ENCODE measurements at regions not wholly inside any gene's neighbourhood (a gene's known extent, or its start where the extent isn't known, plus 50 kb on each side); places are given as distances from the start of the nearest gene placed in this dataset. TPM values are rescaled to one million over a fixed set of nuclear protein-coding genes. Genes with fewer than 3 reads are reported as not detected.

DNA sequence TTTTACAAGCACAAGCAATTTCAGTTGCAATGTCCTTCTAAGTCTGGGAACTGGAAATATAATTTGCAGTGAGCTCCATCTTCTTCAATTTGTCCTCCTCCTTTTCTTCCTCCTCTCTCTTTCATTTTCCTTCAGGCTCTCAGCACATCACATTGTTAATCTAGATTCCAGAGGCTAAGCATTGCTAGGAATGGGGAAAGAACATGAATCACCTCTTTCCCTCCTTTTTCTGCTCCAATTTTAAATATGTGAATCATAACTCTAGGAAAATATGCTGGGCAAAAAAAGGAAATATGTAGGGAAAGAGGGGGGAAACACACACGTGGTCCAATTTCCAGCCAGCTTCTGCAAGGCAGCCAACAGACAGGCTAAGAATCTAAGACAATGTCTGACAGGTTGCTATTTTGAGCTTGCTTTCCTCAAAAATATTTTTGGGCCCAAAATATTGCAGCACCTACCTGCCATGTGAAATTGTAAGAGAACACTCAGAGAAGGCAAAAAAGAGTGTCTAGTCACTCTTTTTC, 72.7 kb upstream of the NUPR2 start:
- no peak for DNase-seq (ENCODE audit: low read depth)
- TF ChIP-seq, protein P1, sequence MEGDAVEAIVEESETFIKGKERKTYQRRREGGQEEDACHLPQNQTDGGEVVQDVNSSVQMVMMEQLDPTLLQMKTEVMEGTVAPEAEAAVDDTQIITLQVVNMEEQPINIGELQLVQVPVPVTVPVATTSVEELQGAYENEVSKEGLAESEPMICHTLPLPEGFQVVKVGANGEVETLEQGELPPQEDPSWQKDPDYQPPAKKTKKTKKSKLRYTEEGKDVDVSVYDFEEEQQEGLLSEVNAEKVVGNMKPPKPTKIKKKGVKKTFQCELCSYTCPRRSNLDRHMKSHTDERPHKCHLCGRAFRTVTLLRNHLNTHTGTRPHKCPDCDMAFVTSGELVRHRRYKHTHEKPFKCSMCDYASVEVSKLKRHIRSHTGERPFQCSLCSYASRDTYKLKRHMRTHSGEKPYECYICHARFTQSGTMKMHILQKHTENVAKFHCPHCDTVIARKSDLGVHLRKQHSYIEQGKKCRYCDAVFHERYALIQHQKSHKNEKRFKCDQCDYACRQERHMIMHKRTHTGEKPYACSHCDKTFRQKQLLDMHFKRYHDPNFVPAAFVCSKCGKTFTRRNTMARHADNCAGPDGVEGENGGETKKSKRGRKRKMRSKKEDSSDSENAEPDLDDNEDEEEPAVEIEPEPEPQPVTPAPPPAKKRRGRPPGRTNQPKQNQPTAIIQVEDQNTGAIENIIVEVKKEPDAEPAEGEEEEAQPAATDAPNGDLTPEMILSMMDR (IDR thresholded peaks at IDR 0.05; ENCODE audit: insufficient read depth, low read length) = no peak
- no peak overlapping the region for H3K4me3 ChIP-seq (ENCODE audit: low read depth, low read length)

DNA sequence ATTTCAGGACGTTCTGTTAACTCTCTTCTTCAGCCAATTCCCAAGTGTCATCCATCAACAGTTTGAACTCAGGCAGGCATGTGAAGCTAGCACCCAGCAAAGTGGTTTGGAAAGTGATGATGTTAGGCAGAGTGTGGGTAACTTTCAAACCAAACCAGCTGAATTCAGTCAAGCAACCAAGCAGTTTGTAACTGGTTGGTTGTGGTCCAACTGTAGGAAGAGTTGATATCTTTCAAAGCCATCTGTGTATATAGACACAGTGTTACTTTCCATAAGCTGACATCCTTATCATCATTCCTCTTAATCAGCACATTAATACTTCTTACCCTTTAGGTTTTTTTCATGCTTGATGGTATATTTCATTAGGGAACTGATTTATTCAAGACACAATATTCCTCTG, 72.2 kb upstream of the NUPR2 start:
- DNase-seq (ENCODE audit: low read depth) = no peak
- TF ChIP-seq, protein P1 (IDR thresholded peaks at IDR 0.05; ENCODE audit: insufficient read depth, low read length) = no peak
- H3K4me3 ChIP-seq (ENCODE audit: low read depth, low read length) = no peak overlapping the region

DNA sequence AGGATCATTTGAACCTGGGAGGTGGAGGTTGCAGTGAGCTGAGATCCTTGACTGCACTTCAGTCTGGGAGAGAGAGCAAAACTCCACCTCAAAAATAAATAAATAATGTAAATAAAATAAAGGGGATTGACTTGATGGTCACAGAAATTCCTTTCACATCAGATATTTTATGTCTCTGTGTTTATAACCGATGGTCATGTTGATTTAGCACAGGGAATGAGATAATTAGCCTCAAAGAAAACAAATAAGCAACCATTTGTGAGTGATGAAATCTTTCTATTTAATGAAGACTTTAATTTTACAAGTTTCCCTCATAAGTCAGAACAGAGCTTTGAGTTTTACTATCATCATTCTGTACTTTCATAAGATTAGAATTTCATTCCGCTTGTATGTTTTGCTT, 64.8 kb upstream of the NUPR2 start:
- no peak overlapping the region for H3K4me3 ChIP-seq (ENCODE audit: low read depth, low read length)
- DNase-seq (ENCODE audit: low read depth) = no peak
- TF ChIP-seq, protein P1 (IDR thresholded peaks at IDR 0.05; ENCODE audit: insufficient read depth, low read length) = no peak

DNA sequence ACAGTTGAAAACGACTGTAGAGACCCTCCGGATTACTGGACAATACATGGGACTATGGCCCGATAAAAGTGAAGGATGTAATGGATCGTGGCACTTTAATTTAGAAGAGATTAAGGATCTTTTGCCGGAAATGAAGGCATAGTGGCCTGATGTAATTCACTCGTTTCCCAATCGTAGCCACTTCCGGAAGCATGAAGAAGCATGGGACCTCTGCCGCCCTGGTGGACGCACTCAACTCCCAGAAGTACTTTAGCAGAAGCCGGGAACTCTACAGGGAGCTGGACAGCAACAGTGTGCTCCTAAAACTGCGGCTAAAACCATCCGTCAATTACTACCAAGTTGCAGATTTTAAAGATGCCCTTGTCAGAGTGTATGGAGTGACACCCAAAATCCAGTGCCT, 59.6 kb upstream of the NUPR2 start:
- no peak overlapping the region for H3K4me3 ChIP-seq (ENCODE audit: low read depth, low read length)
- DNase-seq (ENCODE audit: low read depth) = no peak
- TF ChIP-seq, protein P1 (IDR thresholded peaks at IDR 0.05; ENCODE audit: insufficient read depth, low read length) = no peak

DNA sequence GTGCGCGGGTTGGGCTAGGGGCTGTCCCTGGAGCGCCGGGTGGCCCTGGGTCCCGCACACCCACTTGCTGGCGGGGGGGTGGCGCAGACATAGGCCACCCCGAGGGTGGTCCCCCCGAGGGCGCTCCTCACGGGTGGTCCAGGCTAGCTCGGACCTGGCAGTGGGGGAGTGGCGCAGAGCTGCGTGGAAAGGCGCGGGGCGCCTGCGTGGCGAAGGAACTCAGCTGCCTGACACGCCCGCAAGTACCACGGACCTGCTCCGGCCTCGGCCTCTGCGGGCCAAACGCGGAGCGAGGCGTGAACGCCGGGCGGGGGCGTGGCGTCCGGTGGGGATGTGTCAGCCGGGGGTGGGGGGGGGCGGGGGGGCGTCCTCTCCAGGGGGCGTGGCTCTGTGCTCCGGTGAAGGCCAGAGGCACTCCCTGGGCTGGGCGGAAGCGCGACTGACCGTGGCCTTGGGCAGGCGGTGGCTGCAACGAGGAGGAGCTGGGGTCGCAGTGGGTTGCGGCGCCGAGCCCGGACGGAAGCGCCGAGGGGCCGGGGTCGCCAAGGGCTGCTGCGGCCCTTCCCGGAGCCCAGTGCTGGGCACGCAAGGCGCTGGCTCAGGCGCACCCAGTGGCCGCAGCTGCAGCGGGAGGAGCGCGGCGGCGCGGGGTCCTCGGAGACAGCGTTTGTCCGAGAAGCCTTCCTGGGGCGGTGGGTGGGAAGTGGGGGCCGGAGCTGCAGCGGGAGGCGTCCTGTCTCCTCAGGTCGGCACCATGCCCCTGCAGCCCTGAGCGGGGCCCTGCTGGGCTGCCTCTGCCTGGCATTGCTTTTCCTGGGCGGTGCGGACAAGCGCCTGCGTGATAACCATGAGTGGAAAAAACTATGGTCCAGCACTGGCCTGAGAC, 58.9 kb upstream of the NUPR2 start:
- no peak for DNase-seq (ENCODE audit: low read depth)
- TF ChIP-seq, protein P1 (IDR thresholded peaks at IDR 0.05; ENCODE audit: insufficient read depth, low read length) = no peak
- H3K4me3 ChIP-seq (ENCODE audit: low read depth, low read length) = no peak overlapping the region

DNA sequence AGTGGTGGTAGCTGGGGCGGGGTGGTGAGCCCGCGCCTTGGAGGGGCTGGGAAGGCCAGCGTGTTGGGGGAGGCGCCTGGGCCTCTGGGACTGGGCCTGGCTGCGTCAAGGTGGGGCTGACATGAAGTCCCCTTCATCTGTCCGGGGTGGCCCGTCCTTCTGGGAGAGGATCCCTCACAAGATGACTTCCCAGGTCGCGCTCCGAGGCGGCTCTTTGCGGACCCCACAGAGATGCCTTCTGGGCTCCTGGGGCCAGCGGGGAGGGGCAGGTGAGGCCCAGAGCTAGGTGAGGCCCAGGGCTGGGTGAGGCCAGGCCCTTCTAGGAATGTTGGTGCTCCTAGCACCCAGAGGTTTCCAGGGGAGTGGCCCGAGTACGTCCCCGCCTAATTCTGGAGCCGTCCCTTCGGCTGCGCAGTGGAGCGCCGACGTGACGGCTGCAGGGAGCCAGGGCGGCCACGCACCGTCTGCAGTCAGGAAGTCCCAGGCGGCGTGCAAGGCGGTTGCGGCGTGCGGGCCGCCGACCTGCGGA, 58.2 kb upstream of the NUPR2 start:
- TF ChIP-seq, protein P1 (IDR thresholded peaks at IDR 0.05; ENCODE audit: insufficient read depth, low read length) = no peak
- H3K4me3 ChIP-seq (ENCODE audit: low read depth, low read length) = no peak overlapping the region
- DNase-seq (ENCODE audit: low read depth) = no peak

Small RNA genes lying in the stretch of these regions (small RNA-seq; reads per million reads assigned to genes)
- gene AC092447.9 (not detected), gene RNU6-1052P (not detected), gene RNU6-1335P (not detected), gene SEPT14P24 (not detected)

Measured in fibroblast of the aortic adventitia (primary cell).